HG03575 (cell line): ENCODE measurements at regions not wholly inside any gene's neighbourhood (a gene's known extent, or its start where the extent isn't known, plus 50 kb on each side); places are given as distances from the start of the nearest gene placed in this dataset.

Experiments used
- ATAC-seq: cut with Tn5 transposase; IDR thresholded peaks from one replicate; pipeline ENCODE4 v1.9.1; 2021; ENCODE audit not compliant: unreplicated experiment, insufficient number of reproducible peaks, low FRiP score; ENCODE audit errors: extremely low read depth

DNA sequence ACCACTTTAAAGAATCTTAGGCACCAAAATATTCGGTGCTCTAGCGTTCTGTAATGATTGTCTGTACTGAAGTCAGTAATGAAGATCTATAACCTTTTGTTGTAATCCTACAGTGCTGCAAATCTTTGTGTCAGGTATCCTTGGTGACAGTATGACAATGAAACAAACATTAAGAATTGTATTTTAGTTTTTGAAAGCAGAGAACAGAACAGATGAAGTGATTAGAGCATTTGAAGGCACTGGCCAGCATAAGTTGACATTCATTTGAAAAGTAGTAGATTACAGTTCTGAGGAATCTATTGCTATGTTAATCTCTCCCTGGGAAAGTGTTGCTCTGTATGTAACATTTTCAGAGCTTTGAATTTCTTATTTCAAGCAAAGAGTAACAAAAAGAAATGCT, 451.2 kb downstream of the NUP35 start:
- no peak for ATAC-seq

DNA sequence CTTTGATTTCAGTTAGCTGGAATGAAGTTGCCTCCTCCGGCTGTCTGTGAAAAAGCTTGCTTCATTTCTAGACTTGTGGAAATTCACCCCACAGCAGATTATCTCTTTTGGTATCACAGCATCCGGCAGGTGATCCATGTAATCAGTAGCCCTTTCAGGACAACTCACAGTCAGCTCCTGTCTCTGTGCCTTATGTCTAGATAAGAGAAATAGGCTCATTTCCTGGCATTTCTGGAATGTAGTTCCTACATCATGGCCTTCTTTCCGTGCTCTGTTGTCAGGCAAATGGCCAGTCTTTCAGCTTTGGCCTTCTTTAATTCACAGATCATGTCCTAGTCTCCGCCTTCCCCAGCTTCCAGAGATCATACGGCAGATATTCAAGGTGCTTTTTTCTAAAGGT, 455.4 kb downstream of the NUP35 start:
- ATAC-seq: no peak

DNA sequence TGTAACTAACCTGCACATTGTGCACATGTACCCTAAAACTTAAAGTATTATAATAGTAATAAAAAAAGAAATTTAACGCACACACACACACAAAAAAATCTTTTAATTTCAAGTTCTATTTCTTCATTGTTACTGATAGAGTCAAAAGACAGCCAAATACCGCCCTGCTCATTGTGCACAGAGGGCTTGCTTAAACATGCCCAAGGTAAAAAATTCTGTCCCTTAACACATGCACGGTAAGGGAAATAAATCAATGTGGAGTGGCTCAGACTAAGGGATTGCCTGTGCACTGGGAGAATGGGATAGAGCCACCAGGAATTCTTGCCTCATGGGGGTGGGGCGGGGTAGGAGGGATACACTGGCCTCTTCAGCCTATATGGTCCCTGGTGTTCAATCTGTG, 468.0 kb downstream of the NUP35 start:
- no peak for ATAC-seq

DNA sequence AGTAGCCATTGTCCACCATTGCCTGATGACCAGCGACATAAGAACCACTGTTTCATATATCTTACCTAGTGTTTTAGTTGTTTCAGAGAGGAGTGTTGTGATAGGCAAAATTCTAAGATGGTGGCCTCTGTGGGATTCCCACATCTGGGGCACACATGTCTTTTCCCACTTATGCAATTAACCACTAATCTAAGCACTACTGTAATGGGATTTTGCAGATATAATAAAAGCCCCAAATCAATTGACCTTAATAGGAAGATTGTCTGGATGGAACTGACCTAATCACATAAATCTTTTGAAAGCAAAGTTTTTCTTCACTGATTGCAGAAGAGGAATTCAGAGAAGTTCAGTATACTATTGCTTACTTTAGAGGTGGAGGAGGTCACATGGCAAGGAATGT, 469.9 kb downstream of the NUP35 start:
- no peak for ATAC-seq

DNA sequence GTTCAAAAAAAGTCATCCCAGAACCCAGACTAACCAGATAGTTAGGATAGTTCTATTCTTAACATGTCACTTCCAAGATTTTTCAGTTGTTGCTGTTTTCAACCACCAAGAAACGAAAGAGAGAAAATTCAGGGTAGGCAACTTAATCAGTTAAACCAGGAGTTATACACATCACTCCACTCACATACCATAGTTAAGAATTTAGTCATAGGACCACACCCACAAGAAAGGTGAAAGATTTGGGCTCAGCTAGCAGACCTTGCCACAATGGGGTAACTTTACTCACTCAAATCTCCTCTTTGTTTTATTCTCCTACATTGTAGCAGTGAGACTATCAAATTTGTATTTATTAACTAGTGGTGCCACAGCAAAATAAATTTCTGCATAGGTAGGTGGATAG, 473.6 kb downstream of the NUP35 start:
- no peak for ATAC-seq

DNA sequence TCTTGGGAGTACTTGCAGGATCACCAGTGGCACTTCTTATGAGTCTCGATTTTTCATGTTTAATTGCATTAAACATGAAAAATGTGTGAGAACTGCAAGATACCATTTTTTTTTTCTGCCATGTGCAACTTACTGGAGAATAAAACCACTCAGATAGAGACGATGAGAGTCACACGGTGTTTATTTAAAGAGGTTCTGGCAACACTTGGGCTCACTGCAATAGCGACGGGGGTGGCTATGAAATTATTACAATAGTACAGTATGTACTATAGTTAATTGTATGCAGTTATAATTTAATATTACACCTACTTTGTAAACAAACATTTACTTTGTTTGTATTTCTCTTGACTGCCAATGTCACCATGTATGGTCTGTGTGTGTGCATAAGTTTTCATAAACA, 479.8 kb downstream of the NUP35 start:
- no peak for ATAC-seq

DNA sequence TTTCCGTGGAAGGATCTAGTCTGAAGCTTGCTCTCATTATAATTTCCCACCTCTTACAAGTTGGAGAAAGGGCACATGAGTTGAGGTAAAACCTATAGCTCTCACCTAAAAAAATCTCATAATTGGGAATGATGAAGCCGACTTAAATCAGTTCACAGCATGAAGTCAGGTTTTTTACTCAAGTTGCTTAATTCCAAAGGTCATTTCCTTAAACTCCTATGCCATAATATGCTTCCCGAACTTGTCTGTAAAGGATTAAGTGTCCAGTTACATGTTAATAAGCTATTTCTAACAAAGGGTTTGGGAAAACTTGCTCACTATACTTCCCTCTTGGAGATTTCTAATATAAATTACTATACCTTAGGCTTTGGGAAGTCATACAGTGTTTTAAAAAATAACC, 481.2 kb downstream of the NUP35 start:
- ATAC-seq: no peak

DNA sequence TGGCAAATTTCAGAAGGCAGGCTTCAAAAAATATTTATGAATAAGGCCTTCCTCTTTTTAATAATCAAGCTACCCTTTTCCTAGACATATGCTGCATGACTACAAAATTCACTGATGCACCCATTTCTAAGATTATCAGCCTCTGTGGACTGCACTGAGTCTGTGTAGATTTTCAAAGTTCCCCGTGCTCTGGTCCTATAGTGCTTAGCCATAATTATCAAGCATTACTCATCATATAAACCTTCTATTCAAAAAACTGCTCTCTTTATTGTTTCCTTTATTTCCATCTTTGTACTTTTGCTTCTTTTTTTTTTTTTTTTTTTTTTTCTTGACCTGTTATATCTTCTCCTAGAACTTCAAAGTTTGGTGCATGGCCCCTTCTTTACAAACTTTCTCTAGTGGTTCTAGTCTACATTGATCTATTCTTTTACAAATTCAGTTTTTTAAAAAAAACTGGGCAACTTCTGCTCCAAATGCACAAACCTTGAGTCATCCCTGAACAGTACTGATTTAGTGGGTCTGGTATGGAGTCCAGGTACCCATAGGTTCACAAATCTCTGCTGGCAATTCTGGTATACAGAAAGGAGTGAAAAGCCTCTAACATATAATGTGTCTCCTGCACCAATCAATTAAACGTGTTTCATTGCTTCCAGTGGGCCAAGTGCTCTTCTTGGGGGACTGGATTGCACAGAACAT, 481.9 kb downstream of the NUP35 start:
- no peak for ATAC-seq

DNA sequence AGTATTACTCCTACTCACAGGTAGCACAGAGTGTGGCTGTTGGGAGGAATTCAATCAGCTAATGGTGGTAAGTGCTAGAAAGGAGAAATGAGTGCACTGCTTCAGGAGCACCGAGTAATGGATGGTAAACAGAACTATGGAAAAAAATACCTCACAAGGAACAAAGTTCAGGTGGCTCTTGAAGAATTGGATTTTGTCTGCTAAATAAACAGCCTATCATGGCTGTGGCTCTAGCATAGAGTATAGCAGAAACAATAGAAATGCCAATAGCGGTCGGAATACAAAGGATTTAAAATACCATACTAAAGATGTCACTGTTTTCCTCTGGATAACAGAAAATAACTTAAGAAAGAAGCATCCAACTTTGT, 482.5 kb downstream of the NUP35 start:
- ATAC-seq: no peak

DNA sequence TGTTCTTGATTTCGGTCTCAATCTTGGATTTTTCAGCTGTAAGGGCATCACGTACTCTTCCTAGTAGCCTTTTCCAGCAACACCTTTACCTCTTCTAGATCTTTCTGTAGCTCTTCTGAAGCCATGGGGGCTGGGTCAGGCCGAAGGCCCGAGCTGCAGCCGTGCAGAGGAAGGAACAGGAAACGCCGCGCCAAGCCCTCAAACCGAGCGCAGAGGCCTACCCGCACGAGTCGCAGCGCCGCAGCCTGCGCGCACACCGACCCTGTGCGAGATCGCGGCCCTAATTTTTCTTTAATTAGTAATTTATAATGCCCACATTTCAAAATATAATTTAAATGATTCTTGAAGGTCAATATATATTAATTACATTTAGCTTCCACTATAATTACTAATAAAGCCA, 483.8 kb downstream of the NUP35 start:
- ATAC-seq: no peak

DNA sequence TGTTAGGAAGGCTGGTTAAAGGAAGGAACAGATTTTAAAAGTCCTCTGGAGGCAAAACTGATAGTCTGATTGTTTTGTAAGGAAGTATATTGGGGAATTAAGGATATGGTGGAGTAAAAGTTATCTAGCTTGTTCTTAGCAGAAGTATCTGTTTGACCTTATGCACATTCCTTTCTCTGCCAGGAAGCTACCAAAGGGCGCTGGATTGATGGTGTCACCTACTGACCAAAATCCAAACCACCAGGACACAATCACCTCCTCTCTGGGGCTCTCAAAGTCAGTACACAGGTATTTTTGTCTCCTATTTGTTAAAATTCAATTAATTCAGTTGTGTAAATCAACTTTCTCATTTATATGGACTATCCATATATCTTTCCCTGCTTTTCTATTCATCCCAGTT, 484.5 kb downstream of the NUP35 start:
- ATAC-seq: no peak

DNA sequence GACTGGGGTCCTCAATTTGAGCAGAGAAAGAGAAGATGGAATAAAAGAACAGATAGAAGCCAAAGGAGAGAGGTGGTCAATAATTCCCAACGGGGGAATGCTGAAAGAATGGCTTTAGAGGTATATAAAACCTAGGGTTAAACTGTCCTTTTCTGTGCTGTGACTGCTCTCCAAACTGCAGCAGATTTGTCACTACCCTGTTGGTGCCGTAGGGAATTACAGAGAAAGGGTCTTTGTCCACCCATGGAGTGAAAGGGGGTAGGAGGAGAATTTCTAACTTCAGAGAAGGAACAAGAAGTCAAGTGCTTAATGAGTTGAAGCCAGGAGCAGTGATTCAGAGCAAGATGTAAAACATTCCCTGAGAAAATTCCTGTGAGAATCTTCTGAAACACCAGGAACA, 486.5 kb downstream of the NUP35 start:
- ATAC-seq: no peak

DNA sequence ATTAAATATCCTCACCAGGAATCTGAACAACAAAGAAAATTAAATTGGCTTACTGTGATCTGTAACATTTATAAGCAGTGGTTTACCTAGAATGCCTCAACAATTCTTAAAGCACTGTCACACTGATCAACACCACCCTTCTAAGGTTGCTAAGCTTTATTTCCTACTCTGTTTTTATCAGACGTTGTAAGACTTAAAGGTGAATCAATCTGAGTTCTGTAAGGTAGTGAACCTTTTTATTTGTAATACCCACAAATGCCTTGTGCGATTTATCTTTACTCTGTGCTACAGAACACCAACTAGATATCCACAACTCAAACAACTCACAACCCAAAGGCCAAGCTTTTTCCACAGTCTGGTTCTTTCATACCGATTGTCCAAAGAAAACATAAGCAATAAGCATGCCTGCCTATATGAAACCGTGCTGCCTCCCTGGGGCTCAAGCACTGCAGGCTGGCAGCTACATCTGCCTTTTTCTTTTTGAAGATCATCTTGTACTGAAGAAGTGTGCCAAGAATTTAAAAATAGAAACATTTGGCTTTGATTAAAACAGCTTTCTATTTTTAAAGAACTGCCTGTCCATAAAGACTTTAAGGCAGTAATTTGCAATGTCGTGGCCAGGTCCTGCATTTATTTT, 490.7 kb downstream of the NUP35 start:
- no peak for ATAC-seq

DNA sequence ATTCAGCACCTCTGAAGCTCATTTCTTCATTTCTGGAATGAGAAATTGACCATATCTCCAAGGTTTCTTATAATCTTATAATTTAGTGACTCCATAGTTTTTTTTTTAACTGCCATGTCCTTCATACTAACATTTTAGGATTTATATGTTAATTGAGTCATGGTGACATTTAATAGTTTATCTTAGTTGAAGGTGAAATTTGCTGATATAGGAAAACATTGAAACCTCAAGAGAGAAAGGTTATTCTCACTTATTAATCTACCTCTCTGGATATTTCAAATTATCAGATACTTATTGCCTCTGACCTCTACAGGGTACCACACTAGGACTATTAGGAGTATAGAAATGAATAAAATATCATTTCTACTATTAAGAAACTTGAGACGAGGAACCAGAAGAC, 499.0 kb downstream of the NUP35 start:
- no peak for ATAC-seq

DNA sequence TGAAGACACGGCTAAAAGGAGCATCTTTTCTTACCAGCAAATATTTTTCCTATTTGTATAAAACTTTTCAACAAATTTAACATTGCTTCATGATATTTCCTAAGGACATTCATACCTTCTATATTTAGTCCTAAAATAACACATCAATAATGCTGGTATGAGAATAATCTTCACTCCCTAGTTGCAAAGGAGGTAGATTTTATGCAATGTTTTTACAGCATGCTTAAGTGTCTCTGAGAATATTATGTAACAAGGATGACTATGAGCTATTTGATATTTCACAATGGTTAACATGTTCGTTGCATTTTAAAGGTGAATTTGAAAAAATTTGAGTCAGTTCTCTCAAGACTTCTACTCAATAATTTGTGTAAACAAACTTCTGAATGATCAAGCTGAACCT, 506.7 kb downstream of the NUP35 start:
- ATAC-seq: no peak

DNA sequence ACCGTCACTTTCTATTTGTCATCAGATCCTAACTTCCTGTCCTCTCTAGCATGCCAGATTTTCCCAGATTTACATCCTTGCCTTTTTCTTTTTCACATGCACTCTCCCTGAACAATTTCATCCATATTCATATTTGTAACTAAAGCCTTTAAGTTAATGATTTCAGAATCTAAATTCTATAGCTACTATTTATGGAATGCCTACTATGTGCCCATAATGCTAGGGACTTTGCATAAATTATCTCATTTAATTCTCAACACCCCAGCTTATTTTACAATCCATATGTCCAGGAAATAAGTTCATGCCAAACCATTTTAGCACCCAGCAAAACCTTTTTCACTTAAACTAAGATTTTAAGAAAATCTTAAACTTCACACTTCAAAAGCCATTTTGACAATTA, 531.9 kb downstream of the NUP35 start:
- no peak for ATAC-seq

DNA sequence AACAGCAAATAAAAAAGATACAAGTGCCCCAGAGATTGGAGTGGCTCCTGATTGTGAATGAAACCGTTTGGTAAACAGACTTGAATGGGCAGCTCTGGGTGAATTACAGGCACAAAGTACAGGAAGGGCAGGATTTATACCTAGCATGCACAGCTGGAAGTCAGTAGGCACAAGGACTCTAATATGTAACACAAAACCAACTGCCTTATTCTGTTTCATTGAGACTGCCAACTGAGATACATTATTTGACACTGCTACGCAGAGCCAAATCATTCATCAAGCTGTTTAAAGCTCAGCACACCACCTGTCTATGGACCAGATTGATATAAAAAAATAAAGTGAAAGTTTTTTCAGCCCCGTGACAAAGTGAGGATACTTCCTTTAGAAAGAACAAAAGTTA, 541.2 kb downstream of the NUP35 start:
- ATAC-seq: no peak

DNA sequence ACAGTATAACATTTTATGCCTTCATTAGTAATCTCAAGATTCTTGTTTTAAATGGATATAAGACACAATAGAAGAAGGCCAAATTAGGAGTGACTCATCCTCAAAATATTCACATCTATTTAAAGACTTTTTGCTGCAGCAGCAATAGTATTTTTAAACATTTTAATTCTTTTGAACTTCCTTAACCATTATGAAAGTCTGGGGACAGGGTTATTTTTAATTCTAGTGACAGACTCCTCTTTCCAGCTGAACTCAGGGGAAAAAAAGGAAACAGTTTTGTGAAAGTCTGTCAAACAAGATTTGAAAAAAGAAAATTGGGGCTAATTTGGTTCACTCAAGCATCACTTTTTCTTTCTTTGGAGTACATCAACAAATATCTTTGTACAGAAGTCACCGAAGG, 541.8 kb downstream of the NUP35 start:
- no peak for ATAC-seq

DNA sequence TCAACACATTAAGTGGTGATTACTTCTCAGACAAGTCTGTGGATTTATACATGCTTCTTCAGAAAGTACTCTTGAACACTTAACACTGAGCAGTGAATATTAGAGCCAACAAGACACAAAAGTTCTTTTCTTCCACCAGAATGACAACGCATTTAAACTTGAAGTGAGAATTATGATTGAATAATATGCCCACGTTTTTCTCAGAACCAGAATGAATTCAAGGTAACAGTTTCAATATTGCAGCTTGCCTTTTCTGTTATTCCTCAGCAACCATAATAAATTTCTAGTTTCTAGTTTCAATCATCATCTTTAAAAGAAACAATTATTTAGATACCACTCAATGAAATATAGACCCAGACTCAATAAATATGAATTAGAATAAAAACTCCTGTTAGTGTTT, 547.0 kb downstream of the NUP35 start:
- no peak for ATAC-seq

DNA sequence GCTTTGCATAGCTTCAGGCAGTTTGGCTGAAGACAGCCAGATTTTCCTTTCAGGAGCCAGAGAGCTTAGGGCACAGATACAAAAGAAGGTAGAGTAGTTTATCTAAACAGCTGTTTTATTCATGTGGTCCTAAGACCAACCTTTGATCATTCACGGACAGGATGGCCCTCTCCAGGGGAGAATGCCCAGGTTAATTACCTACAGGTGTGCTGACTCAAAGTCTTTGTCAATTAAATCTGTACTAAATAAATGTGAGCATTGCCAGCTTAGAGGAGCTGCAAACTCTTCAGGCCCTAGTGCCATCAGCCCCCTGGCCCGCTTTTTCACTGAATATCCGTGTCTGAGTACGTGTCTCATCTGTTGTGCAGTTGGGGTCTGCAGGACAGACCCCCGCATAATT, 554.7 kb downstream of the NUP35 start:
- no peak for ATAC-seq

DNA sequence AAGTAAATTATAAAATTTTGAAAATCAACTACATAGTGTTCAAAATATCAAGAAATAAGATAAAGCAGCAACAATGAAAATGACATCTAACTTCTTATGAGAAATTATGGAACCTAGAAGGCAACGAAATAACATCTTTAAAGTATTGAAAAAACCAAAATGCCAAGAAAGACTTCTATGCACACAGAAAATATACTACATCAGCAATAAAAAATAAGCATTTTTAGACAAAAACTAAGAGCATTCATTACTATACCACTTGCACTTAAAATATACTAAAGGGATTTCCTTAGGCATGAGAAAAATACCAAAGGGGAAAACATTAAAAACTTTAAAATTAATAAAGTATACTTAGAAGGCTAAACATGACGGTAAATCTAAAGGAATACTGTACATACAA, 556.3 kb downstream of the NUP35 start:
- ATAC-seq: no peak
